ENCODE measurements at regions not wholly inside any gene's neighbourhood (a gene's known extent, or its start where the extent isn't known, plus 50 kb on each side); places are given as distances from the start of the nearest gene placed in this dataset.

DNA sequence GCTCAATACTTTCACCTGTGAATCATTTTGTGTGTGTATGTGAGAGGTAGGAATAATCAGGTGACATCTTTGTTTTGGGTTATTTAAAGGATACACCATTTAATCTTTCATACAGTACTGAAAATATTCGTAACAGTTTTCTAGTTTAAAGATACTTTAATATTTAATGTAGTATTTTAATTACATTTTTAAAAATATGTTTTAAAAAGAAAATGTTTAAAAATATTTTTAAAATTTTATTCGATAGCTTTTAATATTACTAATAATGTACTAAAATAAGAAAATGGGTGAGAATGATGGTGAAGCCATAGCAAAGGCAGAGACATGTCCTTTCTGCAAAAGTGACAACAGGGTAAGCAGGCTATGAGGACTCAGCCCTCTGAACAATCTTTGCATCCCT is 56.3 kb upstream of the MEF2C start:
- DNase-seq = no peak

DNA sequence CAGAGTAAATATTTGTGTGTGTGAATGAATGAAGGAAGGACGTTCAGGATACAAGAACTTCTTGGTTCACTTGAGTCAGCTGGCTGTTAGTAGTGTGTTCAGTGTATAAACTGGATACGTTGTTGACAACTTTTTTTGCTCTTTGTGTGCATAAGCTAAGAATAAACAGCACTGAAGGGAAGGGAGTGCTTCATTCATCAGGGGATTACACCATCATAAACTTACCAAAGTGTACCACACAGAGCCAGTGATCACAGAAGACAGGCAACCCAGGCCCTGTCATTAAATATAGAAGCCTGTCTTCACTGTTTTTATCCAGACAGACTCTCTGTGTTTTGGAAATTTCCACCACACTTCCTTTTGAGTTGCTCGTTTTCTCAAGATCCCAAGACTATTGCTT is 55.5 kb upstream of the MEF2C start:
- no peak for DNase-seq

DNA sequence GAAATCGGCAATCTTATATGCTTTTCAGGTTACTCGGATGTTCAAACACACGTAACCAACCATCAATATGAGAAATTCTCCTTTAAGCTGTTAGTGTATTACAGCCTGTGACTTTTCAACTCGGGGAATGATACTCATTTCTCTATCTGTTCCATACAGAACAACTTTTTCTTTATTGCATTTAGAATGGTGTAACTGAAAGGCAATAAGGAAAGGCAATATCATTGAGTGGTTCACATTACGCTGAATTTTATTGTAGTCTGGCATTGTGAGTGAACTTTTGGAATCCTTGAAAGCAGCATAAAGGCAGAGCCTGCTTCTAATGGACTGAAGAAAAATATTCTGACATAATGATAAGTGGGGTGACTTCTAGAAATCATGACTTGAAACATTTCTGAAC is 54.4 kb upstream of the MEF2C start:
- no peak for DNase-seq

DNA sequence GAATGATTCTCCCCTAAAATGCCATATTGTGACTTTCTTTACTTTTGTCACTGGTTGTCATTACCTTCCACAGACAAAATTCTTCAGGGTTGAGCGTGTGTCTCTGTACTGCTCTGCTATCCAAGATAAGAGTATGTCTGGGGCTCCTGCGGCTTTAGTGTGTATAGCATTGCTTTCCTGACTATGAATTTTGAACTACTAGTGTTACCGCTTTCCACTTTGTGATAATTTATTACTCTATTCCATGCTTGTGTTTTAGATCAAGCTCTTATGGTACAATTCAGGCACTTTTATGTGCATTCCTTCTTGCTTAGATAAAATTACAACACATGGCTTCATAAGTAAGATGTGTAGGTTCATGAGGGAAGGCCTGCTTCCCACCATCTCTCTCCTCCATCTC is 51.5 kb upstream of the MEF2C start:
- DNase-seq = no peak
